Cerebellar nuclear complex (tissue), 1 donor: ENCODE measurements at regions not wholly inside any gene's neighbourhood (a gene's known extent, or its start where the extent isn't known, plus 50 kb on each side); places are given as distances from the start of the nearest gene placed in this dataset.
"Not testable (repeated sequence)": the region's sequence is repeated elsewhere in the genome, so short reads cannot be mapped to it uniquely, and the experiment has no call there.

ENCODE experiments used
- DNase-seq, 2 experiments: peaks; one replicate each; lab custom pipeline; 2025; lab: John Stamatoyannopoulos, UW

- no peak for DNase-seq
Measured at GRCh38 chr6:105726902-105727655, 324.2 kb upstream of the PREP start.

- DNase-seq, result no peak
Measured at GRCh38 chr6:105714846-105715245, 312.0 kb upstream of the PREP start.

GRCh38 chr6:105713474-105714118 lies 310.7 kb upstream of the PREP start:
- no peak for DNase-seq

GRCh38 chr6:105711216-105711615 lies 308.3 kb upstream of the PREP start:
- no peak for DNase-seq

GRCh38 chr6:105705608-105706007 lies 302.7 kb upstream of the PREP start:
- no peak for DNase-seq

- DNase-seq, result no peak
Measured at GRCh38 chr6:105695461-105695860, 292.6 kb upstream of the PREP start.

- DNase-seq, result no peak
Measured at GRCh38 chr6:105692613-105693215, 289.8 kb upstream of the PREP start.

- DNase-seq, result no peak
Measured at GRCh38 chr6:105691971-105692370, 289.1 kb upstream of the PREP start.

GRCh38 chr6:105691081-105691480 lies 288.2 kb upstream of the PREP start:
- DNase-seq, result no peak

- no peak for DNase-seq
Measured at GRCh38 chr6:105688573-105688972, 285.7 kb upstream of the PREP start.

- DNase-seq, result not testable (repeated sequence)
Measured at GRCh38 chr6:105686793-105687192, 283.9 kb upstream of the PREP start.

- DNase-seq, result no peak
Measured at GRCh38 chr6:105681061-105681460, 278.2 kb upstream of the PREP start.

- DNase-seq, result no peak
Measured at GRCh38 chr6:105680131-105680530, 277.2 kb upstream of the PREP start.

GRCh38 chr6:105678516-105678915 lies 275.6 kb upstream of the PREP start:
- DNase-seq, result no peak

- no peak for DNase-seq
Measured at GRCh38 chr6:105677671-105678475, 275.0 kb upstream of the PREP start.

GRCh38 chr6:105676857-105677256 lies 274.0 kb upstream of the PREP start:
- no peak for DNase-seq

- no peak for DNase-seq
Measured at GRCh38 chr6:105675715-105676397, 273.0 kb upstream of the PREP start.

- DNase-seq, result not testable (repeated sequence)
Measured at GRCh38 chr6:105672856-105673538, 270.1 kb upstream of the PREP start.

- no peak for DNase-seq
Measured at GRCh38 chr6:105669232-105669631, 266.4 kb upstream of the PREP start.

- DNase-seq, result no peak
Measured at GRCh38 chr6:105667056-105667455, 264.2 kb upstream of the PREP start.

GRCh38 chr6:105664931-105665330 lies 262.0 kb upstream of the PREP start:
- DNase-seq, result no peak
